Endothelial cell of umbilical vein (primary cell): ENCODE measurements at regions not wholly inside any gene's neighbourhood (a gene's known extent, or its start where the extent isn't known, plus 50 kb on each side); places are given as distances from the start of the nearest gene placed in this dataset.
"Not testable (repeated sequence)": the region's sequence is repeated elsewhere in the genome, so short reads cannot be mapped to it uniquely, and the experiment has no call there.

Experiments used
- BruUV-seq: library from RNA; stranded (reverse); fragments of 400-500 nt; replicated peaks from 2 replicates; lab custom pipeline; 2021; lab: Mats Ljungman, UMichigan
- CTCF ChIA-PET: fragments of 300-600, 350-600 bp; sonication (Branson Sonifier 250); formaldehyde crosslinking; loops from one replicate; lab custom pipeline; 2021; ENCODE audit warnings: antibody characterized with exemption, inconsistent platforms; lab: Charles Lee
- POLR2A ChIA-PET: fragments of 300-600, 350-600 bp; sonication (Branson Sonifier 250); formaldehyde crosslinking; loops from one replicate; lab custom pipeline; 2021; ENCODE audit warnings: antibody characterized with exemption, inconsistent platforms; lab: Charles Lee
- DNase-seq: peaks from one replicate; pipeline ENCODE4 v3.0.0-alpha.2; 2011; ENCODE audit warnings: low read depth, low spot score
- FAIRE-seq: peaks from 2 replicates; lab custom pipeline; 2011; peaks lifted over from hg19 to GRCh38; lab: Jason Lieb, UNC
- H2AFZ ChIP-seq: 2 replicates; pipeline ENCODE4 v1.6.0; 2012; ENCODE audit warnings: low read depth, low read length, control low read depth, inconsistent platforms
- H3K27ac ChIP-seq: 2 replicates; pipeline ENCODE4 v1.5.1; 2011; ENCODE audit warnings: low read depth, mild to moderate bottlenecking, control low read depth, low read length, moderate library complexity; ENCODE audit not compliant: insufficient read depth
- H3K27me3 ChIP-seq, 2 experiments: 2 replicates each; pipeline versions ENCODE4 v1.6.0 to v1.6.1; 2011; ENCODE audit warnings: low read length in 2 of 2, mixed read lengths in 1 of 2; ENCODE audit not compliant: control insufficient read depth in 2 of 2, insufficient read depth in 2 of 2
- H3K36me3 ChIP-seq, 2 experiments: 2 replicates in 1 of 2; 3 replicates in 1 of 2; pipeline ENCODE4 v1.5.1; 2011; ENCODE audit warnings: low read length in 2 of 2, mild to moderate bottlenecking in 1 of 2, moderate library complexity in 1 of 2; ENCODE audit not compliant: control insufficient read depth in 2 of 2, insufficient read depth in 2 of 2; ENCODE audit errors: extremely low read depth in 1 of 2
- H3K4me1 ChIP-seq: 3 replicates; pipeline ENCODE4 v1.5.1; 2011; ENCODE audit warnings: mild to moderate bottlenecking, low read length; ENCODE audit not compliant: control insufficient read depth, insufficient read depth; ENCODE audit errors: extremely low read depth
- H3K4me2 ChIP-seq: 2 replicates; pipeline ENCODE4 v1.6.1; 2011; ENCODE audit warnings: low read length, control low read depth, mixed read lengths; ENCODE audit not compliant: insufficient read depth
- H3K4me3 ChIP-seq, 3 experiments: fragments of 200-600 bp in 1 of 3; sonication (generic), shearing (Covaris generic) in 1 of 3; replicated peaks in 1 of 3; 2 replicates each; pipeline ENCODE4 v1.5.1; 2011 to 2016; ENCODE audit warnings: control low read depth in 3 of 3, low read length in 3 of 3, mild to moderate bottlenecking in 2 of 3, inconsistent platforms in 1 of 3, low read depth in 1 of 3, moderate library complexity in 1 of 3; ENCODE audit not compliant: insufficient read depth in 1 of 3
- H3K79me2 ChIP-seq: 2 replicates; pipeline ENCODE4 v1.6.0; 2012; ENCODE audit warnings: low read length, inconsistent platforms; ENCODE audit not compliant: control insufficient read depth, insufficient read depth
- H3K9ac ChIP-seq: replicated peaks from 2 replicates; pipeline ENCODE3; 2011; ENCODE audit warnings: low read length, control low read depth; ENCODE audit not compliant: insufficient read depth; ENCODE audit errors: extremely low read depth
- H3K9me1 ChIP-seq: replicated peaks from 3 replicates; pipeline ENCODE4 v1.6.0; 2011; ENCODE audit warnings: mild to moderate bottlenecking, low read length; ENCODE audit not compliant: control insufficient read depth, insufficient read depth; ENCODE audit errors: extremely low read depth
- H3K9me3 ChIP-seq: replicated peaks from 2 replicates; pipeline ENCODE4 v1.5.1; 2012; ENCODE audit warnings: low read length, inconsistent platforms; ENCODE audit not compliant: control insufficient read depth, insufficient read depth
- H4K20me1 ChIP-seq: replicated peaks from 2 replicates; pipeline ENCODE3; 2011; ENCODE audit warnings: mild to moderate bottlenecking, low read length; ENCODE audit not compliant: control insufficient read depth, insufficient read depth; ENCODE audit errors: extremely low read depth
- POLR2AphosphoS5 ChIP-seq: IDR thresholded peaks from 2 replicates; pipeline ENCODE4 v1.6.1; 2012; ENCODE audit warnings: low read depth, mild to moderate bottlenecking, control low read depth, low read length, moderate library complexity; ENCODE audit not compliant: insufficient read depth
- dilution Hi-C: fragments of 300-500 bp; cut with MboI; formaldehyde crosslinking; loops from one replicate; pipeline ENCODE4 v1.15.0; 2019; ENCODE audit warnings: low sequenced_read_pairs; ENCODE audit not compliant: extremely low pct_ligation_motif_present
- intact Hi-C: fragments of 100-400 bp; cut with micrococcal nuclease; formaldehyde crosslinking; loops from one replicate; pipeline ENCODE4 v1.10.0; 2022

DNA sequence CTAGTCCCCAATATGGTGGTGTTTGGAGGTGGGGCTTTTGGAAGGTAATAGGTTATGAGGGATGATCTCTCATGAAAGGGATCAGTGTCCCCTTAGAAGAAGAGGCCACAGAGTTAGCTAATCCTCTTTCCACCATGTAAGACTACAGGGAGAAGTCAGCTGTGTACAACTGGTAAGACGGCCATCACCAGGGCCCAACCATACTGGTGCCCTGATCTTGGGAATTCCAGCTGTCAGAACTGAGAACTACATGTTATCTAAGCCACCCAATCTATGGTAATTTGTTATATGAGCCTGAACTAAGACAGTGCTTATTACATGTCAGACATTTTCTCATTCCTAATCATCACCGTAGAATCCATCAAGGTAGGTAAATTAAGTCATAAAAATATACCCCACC lies 77.7 kb upstream of the ZNF217 start:
- H3K27ac ChIP-seq, result no peak overlapping the region
- ChIA-PET POLR2A (interaction anchor here (0.6 kb wide), 1 partner anchor 707 kb away, joined by 3 read pairs; no protein-coding TSS in a partner anchor), CTCF (interaction anchor here (0.7 to 1.4 kb wide), 2 partner anchors 9 to 245 kb away, joined by 3 to 5 read pairs; no protein-coding TSS in a partner anchor)
- H4K20me1 ChIP-seq, result no peaks in the 10 kb centered on the region
- DNase-seq (no peak), FAIRE-seq (no peak)
- H3K4me3 ChIP-seq, result no peak overlapping the region
- BruUV-seq, result no TSS peak
- H3K9me1 ChIP-seq, result no peaks in the 10 kb centered on the region
- H3K4me2 ChIP-seq, result no peak overlapping the region
- dilution Hi-C loops (no loop called here), intact Hi-C loops (no loop called here)
- H3K79me2 ChIP-seq, result no peaks in the 10 kb centered on the region
- H3K4me1 ChIP-seq, result no peaks in the 10 kb centered on the region
- H3K27me3 ChIP-seq, result no peaks in the 10 kb centered on the region
- no peak overlapping the region for H3K9ac ChIP-seq
- H3K9me3 ChIP-seq, result no peaks in the 10 kb centered on the region
- H2AFZ ChIP-seq, result no peak overlapping the region
- no peak for TF ChIP-seq POLR2AphosphoS5
- H3K36me3 ChIP-seq, result no peaks in the 10 kb centered on the region

GRCh38 chr20:53669517-53670313 lies 76.1 kb upstream of the ZNF217 start:
- intact Hi-C loops, FAIRE-seq, H3K79me2 ChIP-seq, BruUV-seq, H3K27ac ChIP-seq, H4K20me1 ChIP-seq, H3K36me3 ChIP-seq, H3K9me1 ChIP-seq, H3K4me1 ChIP-seq, H3K9ac ChIP-seq, H3K27me3 ChIP-seq, H3K4me2 ChIP-seq, H2AFZ ChIP-seq, DNase-seq, dilution Hi-C loops, H3K9me3 ChIP-seq, H3K4me3 ChIP-seq: not testable (repeated sequence)
- ChIA-PET POLR2A (interaction anchor here (0.6 kb wide), 1 partner anchor 110 kb away, joined by 3 read pairs; no protein-coding TSS in a partner anchor), CTCF (interaction anchor here (0.6 to 1.2 kb wide), 5 partner anchors 14 to 271 kb away, joined by 3 to 6 read pairs (median 3); no protein-coding TSS in a partner anchor)
